ENCODE measurements at regions not wholly inside any gene's neighbourhood (a gene's known extent, or its start where the extent isn't known, plus 50 kb on each side); places are given as distances from the start of the nearest gene placed in this dataset.

- TF ChIP-seq, protein P1, sequence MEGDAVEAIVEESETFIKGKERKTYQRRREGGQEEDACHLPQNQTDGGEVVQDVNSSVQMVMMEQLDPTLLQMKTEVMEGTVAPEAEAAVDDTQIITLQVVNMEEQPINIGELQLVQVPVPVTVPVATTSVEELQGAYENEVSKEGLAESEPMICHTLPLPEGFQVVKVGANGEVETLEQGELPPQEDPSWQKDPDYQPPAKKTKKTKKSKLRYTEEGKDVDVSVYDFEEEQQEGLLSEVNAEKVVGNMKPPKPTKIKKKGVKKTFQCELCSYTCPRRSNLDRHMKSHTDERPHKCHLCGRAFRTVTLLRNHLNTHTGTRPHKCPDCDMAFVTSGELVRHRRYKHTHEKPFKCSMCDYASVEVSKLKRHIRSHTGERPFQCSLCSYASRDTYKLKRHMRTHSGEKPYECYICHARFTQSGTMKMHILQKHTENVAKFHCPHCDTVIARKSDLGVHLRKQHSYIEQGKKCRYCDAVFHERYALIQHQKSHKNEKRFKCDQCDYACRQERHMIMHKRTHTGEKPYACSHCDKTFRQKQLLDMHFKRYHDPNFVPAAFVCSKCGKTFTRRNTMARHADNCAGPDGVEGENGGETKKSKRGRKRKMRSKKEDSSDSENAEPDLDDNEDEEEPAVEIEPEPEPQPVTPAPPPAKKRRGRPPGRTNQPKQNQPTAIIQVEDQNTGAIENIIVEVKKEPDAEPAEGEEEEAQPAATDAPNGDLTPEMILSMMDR (IDR thresholded peaks at IDR 0.05), result no peak
- TF ChIP-seq POLR2AphosphoS5 (IDR thresholded peaks at IDR 0.05) (no peak), POLR2A (IDR thresholded peaks at IDR 0.05) (no peak)
Measured at GRCh38 chr15:94602754-94603470, 371.6 kb downstream of the MCTP2 start.
